Activated CD8-positive, alpha-beta memory T cell treated with anti-CD3 and anti-CD28 coated beads, Interleukin-2, amount 10 ng/mL, durations not matched to agents 7 days and 5 days (primary cell): ENCODE measurements at regions not wholly inside any gene's neighbourhood (a gene's known extent, or its start where the extent isn't known, plus 50 kb on each side); places are given as distances from the start of the nearest gene placed in this dataset.
"Not testable (repeated sequence)": the region's sequence is repeated elsewhere in the genome, so short reads cannot be mapped to it uniquely, and the experiment has no call there.

ENCODE experiments used
- ATAC-seq: fragments of 150-1000 bp; cut with Tn5 transposase; one replicate; pipeline ENCODE4 v1.10.0; 2021; ENCODE audit warnings: moderate library complexity
- CTCF ChIA-PET: fragments of 350-600 bp; sonication (Branson Sonifier 250); formaldehyde crosslinking; loops from one replicate; lab custom pipeline; 2021; ENCODE audit warnings: antibody characterized with exemption; lab: Charles Lee
- DNase-seq: peaks from one replicate; pipeline ENCODE4 v3.0.0-alpha.2; 2020
- H3K27ac Mint-ChIP-seq: one replicate; pipeline ENCODE4 v1.8.0; 2021; ENCODE audit warnings: mild to moderate bottlenecking, mixed read lengths
- H3K27me3 Mint-ChIP-seq: one replicate; pipeline ENCODE4 v1.8.0; 2021; ENCODE audit warnings: mixed read lengths
- H3K36me3 Mint-ChIP-seq: one replicate; pipeline ENCODE4 v1.8.0; 2021; ENCODE audit warnings: mild to moderate bottlenecking, mixed read lengths
- H3K4me1 Mint-ChIP-seq: one replicate; pipeline ENCODE4 v1.8.0; 2021; ENCODE audit warnings: mixed read lengths
- H3K4me3 Mint-ChIP-seq: one replicate; pipeline ENCODE4 v1.8.0; 2021; ENCODE audit warnings: mild to moderate bottlenecking, moderate library complexity, mixed read lengths
- H3K9me3 Mint-ChIP-seq: one replicate; pipeline ENCODE4 v1.8.0; 2022; ENCODE audit warnings: low read depth, mixed read lengths

GRCh38 chrX:4674028-4674782 lies 960.8 kb upstream of the PRKX start:
- Mint-ChIP-seq H3K9me3 (no peaks in the 10 kb centered on the region), H3K27me3 (no peaks in the 10 kb centered on the region), H3K4me3 (no peak overlapping the region), H3K27ac (no peak overlapping the region), H3K4me1 (no peaks in the 10 kb centered on the region), H3K36me3 (no peaks in the 10 kb centered on the region)
- no peak for DNase-seq
- CTCF ChIA-PET, result no interaction called here
- no peak for ATAC-seq

DNA sequence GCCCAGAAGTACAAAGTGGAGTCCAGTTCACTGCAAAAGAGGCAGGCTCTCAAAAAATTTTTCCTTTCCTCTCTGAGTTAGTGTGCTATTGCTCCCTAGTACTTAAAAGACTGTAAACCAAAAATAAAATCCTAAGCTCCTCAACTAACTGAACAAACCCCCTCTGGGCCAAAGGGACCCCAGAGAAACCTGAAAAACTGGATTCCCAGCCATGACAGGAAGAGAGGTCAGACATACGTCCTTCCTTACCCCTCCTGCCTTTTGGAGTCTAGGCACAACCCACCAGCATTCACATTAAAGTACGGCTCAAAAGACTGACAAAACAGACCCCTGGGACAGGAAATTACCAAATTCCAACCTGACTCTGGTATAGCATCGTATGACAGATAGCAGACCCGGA lies 957.9 kb upstream of the PRKX start:
- Mint-ChIP-seq H3K9me3 (no peaks in the 10 kb centered on the region), H3K4me3 (no peak overlapping the region), H3K4me1 (no peaks in the 10 kb centered on the region), H3K27me3 (no peaks in the 10 kb centered on the region), H3K36me3 (no peaks in the 10 kb centered on the region), H3K27ac (no peak overlapping the region)
- no peak for DNase-seq
- no peak for ATAC-seq
- CTCF ChIA-PET, result no interaction called here

- DNase-seq, result no peak
- CTCF ChIA-PET, result no interaction called here
- Mint-ChIP-seq H3K4me3 (no peak overlapping the region), H3K4me1 (no peaks in the 10 kb centered on the region), H3K27me3 (no peaks in the 10 kb centered on the region), H3K36me3 (no peaks in the 10 kb centered on the region), H3K27ac (no peak overlapping the region), H3K9me3 (no peaks in the 10 kb centered on the region)
- no peak for ATAC-seq
Measured at GRCh38 chrX:4670606-4671005, 957.2 kb upstream of the PRKX start.

- no peaks in the 10 kb centered on the region for H3K27me3 Mint-ChIP-seq
- H3K4me3 Mint-ChIP-seq, result no peak overlapping the region
- no peaks in the 10 kb centered on the region for H3K4me1 Mint-ChIP-seq
- no peak overlapping the region for H3K27ac Mint-ChIP-seq
- H3K36me3 Mint-ChIP-seq, result no peaks in the 10 kb centered on the region
- ATAC-seq (no peak), DNase-seq (no peak)
- no peaks in the 10 kb centered on the region for H3K9me3 Mint-ChIP-seq
- CTCF ChIA-PET, result no interaction called here
Measured at GRCh38 chrX:4668802-4669536, 955.5 kb upstream of the PRKX start.

- ATAC-seq, result no peak
- Mint-ChIP-seq H3K27me3 (no peaks in the 10 kb centered on the region), H3K4me3 (no peak overlapping the region), H3K4me1 (no peaks in the 10 kb centered on the region), H3K36me3 (no peaks in the 10 kb centered on the region), H3K27ac (no peak overlapping the region), H3K9me3 (no peaks in the 10 kb centered on the region)
- CTCF ChIA-PET, result no interaction called here
- DNase-seq, result no peak
Measured at GRCh38 chrX:4663085-4663484, 949.6 kb upstream of the PRKX start.

DNA sequence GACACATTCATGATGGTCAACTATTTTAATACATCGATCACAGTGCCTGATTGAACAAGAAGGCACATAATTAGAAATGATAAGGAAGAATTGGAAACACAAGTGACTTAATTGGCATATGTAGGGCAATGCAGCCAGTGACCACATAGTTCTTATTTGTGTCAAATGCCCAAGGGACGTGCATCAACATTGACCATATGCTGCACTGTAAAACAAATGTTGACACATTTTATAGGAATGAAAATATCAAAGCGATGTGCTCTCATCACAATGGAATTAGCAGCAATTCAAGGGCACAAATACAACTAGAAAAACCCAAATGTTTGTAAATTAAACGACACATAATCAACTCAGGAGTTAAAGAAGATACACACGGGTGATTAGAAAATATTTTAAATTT lies 948.3 kb upstream of the PRKX start:
- H3K27ac Mint-ChIP-seq, result no peak overlapping the region
- DNase-seq (no peak), ATAC-seq (no peak)
- CTCF ChIA-PET, result no interaction called here
- H3K36me3 Mint-ChIP-seq, result no peaks in the 10 kb centered on the region
- H3K27me3 Mint-ChIP-seq, result no peaks in the 10 kb centered on the region
- H3K4me1 Mint-ChIP-seq, result no peaks in the 10 kb centered on the region
- no peaks in the 10 kb centered on the region for H3K9me3 Mint-ChIP-seq
- H3K4me3 Mint-ChIP-seq, result no peak overlapping the region

DNA sequence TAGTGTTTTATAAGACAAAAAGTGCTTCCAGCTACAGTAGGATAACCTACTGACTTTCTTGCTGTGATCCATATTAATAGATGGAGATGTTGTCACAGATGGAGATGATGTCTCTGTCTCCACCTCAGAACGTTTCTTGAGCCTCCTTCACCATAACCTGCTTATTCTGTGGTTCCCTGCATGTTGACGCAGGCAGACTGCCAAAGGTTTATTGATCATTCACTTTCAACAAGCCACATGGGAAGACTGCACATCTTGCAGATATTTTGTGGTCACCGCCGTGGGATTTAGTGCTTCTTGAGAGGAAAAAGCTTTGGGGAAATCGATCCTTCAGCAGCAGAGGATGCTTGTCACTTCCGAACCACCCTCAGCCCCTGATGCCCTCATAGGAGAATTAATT lies 943.0 kb upstream of the PRKX start:
- no peak overlapping the region for H3K27ac Mint-ChIP-seq
- no peaks in the 10 kb centered on the region for H3K36me3 Mint-ChIP-seq
- H3K9me3 Mint-ChIP-seq, result no peaks in the 10 kb centered on the region
- no peak overlapping the region for H3K4me3 Mint-ChIP-seq
- ATAC-seq (no peak), DNase-seq (no peak)
- H3K27me3 Mint-ChIP-seq, result no peaks in the 10 kb centered on the region
- CTCF ChIA-PET, result no interaction called here
- no peaks in the 10 kb centered on the region for H3K4me1 Mint-ChIP-seq

GRCh38 chrX:4655743-4656142 lies 942.3 kb upstream of the PRKX start:
- no peaks in the 10 kb centered on the region for H3K9me3 Mint-ChIP-seq
- DNase-seq, result no peak
- no peaks in the 10 kb centered on the region for H3K4me1 Mint-ChIP-seq
- CTCF ChIA-PET, result no interaction called here
- ATAC-seq, result no peak
- no peak overlapping the region for H3K4me3 Mint-ChIP-seq
- H3K27me3 Mint-ChIP-seq, result no peaks in the 10 kb centered on the region
- no peaks in the 10 kb centered on the region for H3K36me3 Mint-ChIP-seq
- H3K27ac Mint-ChIP-seq, result no peak overlapping the region

DNA sequence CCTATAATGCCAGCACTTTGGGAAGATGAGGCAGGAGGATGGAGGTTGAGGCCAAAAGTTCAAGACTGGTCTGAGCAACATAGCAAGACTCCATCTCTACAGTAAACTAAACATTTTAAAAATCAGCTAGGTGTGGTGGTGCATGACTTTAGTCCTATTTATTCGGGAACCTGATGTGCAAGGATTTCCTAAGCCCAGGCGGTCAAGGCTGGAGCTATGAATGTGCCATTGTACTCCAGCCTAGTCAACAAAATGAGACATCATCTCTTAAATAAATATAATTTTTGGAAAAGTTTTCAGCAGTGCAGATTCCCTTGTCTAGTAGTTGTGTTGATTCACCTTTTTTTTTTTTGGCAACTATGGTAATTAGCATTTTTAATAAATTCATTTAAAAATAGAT lies 928.7 kb upstream of the PRKX start:
- Mint-ChIP-seq H3K4me3 (no peak overlapping the region), H3K36me3 (no peaks in the 10 kb centered on the region), H3K27me3 (no peaks in the 10 kb centered on the region), H3K9me3 (peaks cover 3% of the 10 kb centered on the region), H3K27ac (no peak overlapping the region), H3K4me1 (no peaks in the 10 kb centered on the region)
- CTCF ChIA-PET, result no interaction called here
- ATAC-seq, result no peak
- no peak for DNase-seq

- no peak for DNase-seq
- no peak for ATAC-seq
- H3K4me3 Mint-ChIP-seq, result no peak overlapping the region
- H3K27ac Mint-ChIP-seq, result no peak overlapping the region
- CTCF ChIA-PET, result no interaction called here
- H3K4me1 Mint-ChIP-seq, result no peaks in the 10 kb centered on the region
- no peaks in the 10 kb centered on the region for H3K36me3 Mint-ChIP-seq
- H3K27me3 Mint-ChIP-seq, result no peaks in the 10 kb centered on the region
- H3K9me3 Mint-ChIP-seq, result peaks cover 3% of the 10 kb centered on the region
Measured at GRCh38 chrX:4638036-4638435, 924.6 kb upstream of the PRKX start.

DNA sequence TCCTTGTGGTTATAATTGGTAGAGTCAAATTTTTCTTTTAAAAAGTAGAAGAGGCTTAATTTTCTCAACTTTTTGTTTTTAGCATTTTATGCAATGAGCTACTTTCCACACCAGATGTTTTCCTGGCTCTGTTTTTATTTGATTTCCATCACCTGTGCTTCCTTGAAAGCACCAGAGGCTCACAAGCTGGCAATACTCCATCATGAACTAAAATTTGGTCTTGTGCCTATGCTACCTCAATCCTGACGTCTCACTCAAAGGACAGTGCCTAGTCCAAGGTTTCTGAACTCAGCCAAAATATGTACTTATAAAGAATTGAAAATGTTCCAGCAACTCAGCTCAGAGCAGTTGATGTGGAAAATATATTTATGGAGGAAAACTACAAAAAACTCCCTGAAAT lies 914.0 kb upstream of the PRKX start:
- DNase-seq (no peak), ATAC-seq (no peak)
- Mint-ChIP-seq H3K27ac (no peak overlapping the region), H3K4me3 (no peak overlapping the region), H3K27me3 (no peaks in the 10 kb centered on the region), H3K4me1 (no peaks in the 10 kb centered on the region), H3K36me3 (no peaks in the 10 kb centered on the region), H3K9me3 (peaks cover 2% of the 10 kb centered on the region)
- CTCF ChIA-PET, result no interaction called here

- Mint-ChIP-seq H3K36me3 (no peaks in the 10 kb centered on the region), H3K27ac (no peak overlapping the region), H3K4me1 (no peaks in the 10 kb centered on the region), H3K9me3 (no peaks in the 10 kb centered on the region), H3K4me3 (no peak overlapping the region), H3K27me3 (no peaks in the 10 kb centered on the region)
- ATAC-seq (no peak), DNase-seq (no peak)
- CTCF ChIA-PET, result no interaction called here
Measured at GRCh38 chrX:4622486-4623167, 909.2 kb upstream of the PRKX start.

- H3K27me3 Mint-ChIP-seq, H3K27ac Mint-ChIP-seq, ATAC-seq, H3K4me1 Mint-ChIP-seq, CTCF ChIA-PET, H3K36me3 Mint-ChIP-seq, H3K9me3 Mint-ChIP-seq, H3K4me3 Mint-ChIP-seq, DNase-seq: not testable (repeated sequence)
Measured at GRCh38 chrX:4613651-4614050, 900.2 kb upstream of the PRKX start.

GRCh38 chrX:4588893-4589292 lies 875.4 kb upstream of the PRKX start:
- ATAC-seq (no peak), DNase-seq (no peak)
- no peak overlapping the region for H3K27ac Mint-ChIP-seq
- H3K4me3 Mint-ChIP-seq, result no peak overlapping the region
- CTCF ChIA-PET, result no interaction called here
- no peaks in the 10 kb centered on the region for H3K4me1 Mint-ChIP-seq
- H3K36me3 Mint-ChIP-seq, result no peaks in the 10 kb centered on the region
- H3K27me3 Mint-ChIP-seq, result no peaks in the 10 kb centered on the region
- H3K9me3 Mint-ChIP-seq, result peaks cover 7% of the 10 kb centered on the region
